Chondrocyte (in vitro differentiated cells): ENCODE measurements at regions not wholly inside any gene's neighbourhood (a gene's known extent, or its start where the extent isn't known, plus 50 kb on each side); places are given as distances from the start of the nearest gene placed in this dataset.
"Not testable (repeated sequence)": the region's sequence is repeated elsewhere in the genome, so short reads cannot be mapped to it uniquely, and the experiment has no call there.

ENCODE experiments used
- DNase-seq: peaks from one replicate; pipeline ENCODE4 v3.0.0; 2021; ENCODE audit warnings: mixed read lengths, low spot score
- H3K27ac Mint-ChIP-seq: one replicate; pipeline ENCODE4 v1.8.0; 2021; ENCODE audit warnings: mild to moderate bottlenecking, moderate library complexity, mixed read lengths; ENCODE audit not compliant: unreplicated experiment
- H3K27me3 Mint-ChIP-seq: 2 replicates; pipeline ENCODE4 v1.8.0; 2021; ENCODE audit warnings: low read depth, mixed read lengths
- H3K36me3 Mint-ChIP-seq: 2 replicates; pipeline ENCODE4 v1.8.0; 2021; ENCODE audit warnings: low read depth, mixed read lengths
- H3K4me1 Mint-ChIP-seq: 2 replicates; pipeline ENCODE4 v1.8.0; 2021; ENCODE audit warnings: low read depth, mild to moderate bottlenecking, mixed read lengths
- H3K4me3 Mint-ChIP-seq: one replicate; pipeline ENCODE4 v1.8.0; 2021; ENCODE audit warnings: mild to moderate bottlenecking, moderate library complexity, mixed read lengths; ENCODE audit not compliant: unreplicated experiment
- H3K9me3 Mint-ChIP-seq: 2 replicates; pipeline ENCODE4 v1.8.0; 2021; ENCODE audit warnings: low read depth, mixed read lengths
- CTCF ChIP-seq: fragments of 200-600 bp; sonication (generic); IDR thresholded peaks from 2 replicates; pipeline ENCODE4 v1.5.0; 2021; ENCODE audit warnings: antibody characterized with exemption, mild to moderate bottlenecking, moderate library complexity

- no peaks in the 10 kb centered on the region for H3K27me3 Mint-ChIP-seq
- H3K4me1 Mint-ChIP-seq, result no peaks in the 10 kb centered on the region
- no peak for DNase-seq
- H3K27ac Mint-ChIP-seq, result no peak overlapping the region
- no peak for TF ChIP-seq CTCF
- H3K9me3 Mint-ChIP-seq, result peaks cover 14% of the 10 kb centered on the region
- no peak overlapping the region for H3K4me3 Mint-ChIP-seq
- peaks cover 9% of the 10 kb centered on the region for H3K36me3 Mint-ChIP-seq
Measured at GRCh38 chr17:13851889-13852288, 217.4 kb upstream of the COX10 start.

GRCh38 chr17:13855730-13856129 lies 213.6 kb upstream of the COX10 start:
- H3K4me3 Mint-ChIP-seq, H3K27me3 Mint-ChIP-seq, DNase-seq, H3K4me1 Mint-ChIP-seq, H3K27ac Mint-ChIP-seq: not testable (repeated sequence)
- Mint-ChIP-seq H3K9me3 (peaks cover 25% of the 10 kb centered on the region), H3K36me3 (peaks cover 16% of the 10 kb centered on the region)

GRCh38 chr17:13862346-13862745 lies 207.0 kb upstream of the COX10 start:
- H3K9me3 Mint-ChIP-seq, result peaks cover 21% of the 10 kb centered on the region
- H3K27me3 Mint-ChIP-seq, result peaks cover 1% of the 10 kb centered on the region
- no peak overlapping the region for H3K4me3 Mint-ChIP-seq
- no peak overlapping the region for H3K27ac Mint-ChIP-seq
- TF ChIP-seq CTCF, result no peak
- DNase-seq, result no peak
- peaks cover 16% of the 10 kb centered on the region for H3K4me1 Mint-ChIP-seq
- H3K36me3 Mint-ChIP-seq, result peaks cover 9% of the 10 kb centered on the region

GRCh38 chr17:13863436-13863835 lies 205.9 kb upstream of the COX10 start:
- no peak for DNase-seq
- no peak for TF ChIP-seq CTCF
- H3K27me3 Mint-ChIP-seq, result no peaks in the 10 kb centered on the region
- peaks cover 20% of the 10 kb centered on the region for H3K9me3 Mint-ChIP-seq
- peaks cover 16% of the 10 kb centered on the region for H3K4me1 Mint-ChIP-seq
- no peak overlapping the region for H3K4me3 Mint-ChIP-seq
- H3K27ac Mint-ChIP-seq, result no peak overlapping the region
- H3K36me3 Mint-ChIP-seq, result peaks cover 11% of the 10 kb centered on the region

- peaks cover 21% of the 10 kb centered on the region for H3K4me1 Mint-ChIP-seq
- H3K27ac Mint-ChIP-seq, result no peak overlapping the region
- DNase-seq, result no peak
- no peak overlapping the region for H3K4me3 Mint-ChIP-seq
- peaks cover 10% of the 10 kb centered on the region for H3K36me3 Mint-ChIP-seq
- peaks cover 20% of the 10 kb centered on the region for H3K9me3 Mint-ChIP-seq
- H3K27me3 Mint-ChIP-seq, result no peaks in the 10 kb centered on the region
- no peak for TF ChIP-seq CTCF
Measured at GRCh38 chr17:13864521-13864920, 204.8 kb upstream of the COX10 start.

- H3K27ac Mint-ChIP-seq, result no peak overlapping the region
- H3K9me3 Mint-ChIP-seq, result peaks cover 19% of the 10 kb centered on the region
- DNase-seq, result no peak
- peaks cover 7% of the 10 kb centered on the region for H3K36me3 Mint-ChIP-seq
- no peak overlapping the region for H3K4me3 Mint-ChIP-seq
- no peak for TF ChIP-seq CTCF
- H3K4me1 Mint-ChIP-seq, result peaks cover 21% of the 10 kb centered on the region
- H3K27me3 Mint-ChIP-seq, result no peaks in the 10 kb centered on the region
Measured at GRCh38 chr17:13865650-13866049, 203.7 kb upstream of the COX10 start.
